ENCODE measurements at regions not wholly inside any gene's neighbourhood (a gene's known extent, or its start where the extent isn't known, plus 50 kb on each side); places are given as distances from the start of the nearest gene placed in this dataset.

GRCh38 chr4:32462944-32463343 lies 1742.8 kb downstream of the PCDH7 start:
- intact Hi-C loops (cut with DNase I) = no loop called here
- no peak for DNase-seq (ENCODE audit: missing footprints)
- no peak for ATAC-seq

GRCh38 chr4:32470087-32470585 lies 1750.0 kb downstream of the PCDH7 start:
- intact Hi-C loops (cut with DNase I) = no loop called here
- ATAC-seq = no peak

GRCh38 chr4:32472918-32473317 lies 1752.7 kb downstream of the PCDH7 start:
- ATAC-seq (no peak), DNase-seq (ENCODE audit: missing footprints) (no peak)
- intact Hi-C loops (cut with DNase I) = no loop called here

More at GRCh38 chr4:32470087-32470585, 1750.0 kb downstream of the PCDH7 start:
- DNase-seq (ENCODE audit: missing footprints) = no peak

GRCh38 chr4:32475710-32476109 lies 1755.5 kb downstream of the PCDH7 start:
- DNase-seq (ENCODE audit: missing footprints) (no peak), ATAC-seq (no peak)
- intact Hi-C loops (cut with DNase I) = no loop called here

- intact Hi-C loops (cut with DNase I) = no loop called here
- DNase-seq (ENCODE audit: missing footprints) = no peak
- no peak for ATAC-seq
These were observed 1757.3 kb downstream of the PCDH7 start for GRCh38 chr4:32477518-32477917.

- ATAC-seq (no peak), DNase-seq (ENCODE audit: missing footprints) (no peak)
- intact Hi-C loops (cut with DNase I) = no loop called here
These were observed 1765.8 kb downstream of the PCDH7 start for GRCh38 chr4:32485956-32486355.

GRCh38 chr4:32488690-32489089 lies 1768.5 kb downstream of the PCDH7 start:
- intact Hi-C loops (cut with DNase I) = no loop called here
- ATAC-seq (no peak), DNase-seq (ENCODE audit: missing footprints) (no peak)

- intact Hi-C loops (cut with DNase I) = no loop called here
- DNase-seq (ENCODE audit: missing footprints) = no peak
- ATAC-seq = peak; percentile 84
These were observed 1779.0 kb downstream of the PCDH7 start for GRCh38 chr4:32499171-32499570.

GRCh38 chr4:32503241-32503640 lies 1783.1 kb downstream of the PCDH7 start:
- intact Hi-C loops (cut with DNase I) = no loop called here
- no peak for DNase-seq (ENCODE audit: missing footprints)
- ATAC-seq = no peak

GRCh38 chr4:32506067-32506466 lies 1785.9 kb downstream of the PCDH7 start:
- ATAC-seq (no peak), DNase-seq (ENCODE audit: missing footprints) (no peak)
- intact Hi-C loops (cut with DNase I) = no loop called here

GRCh38 chr4:32519060-32519459 lies 1798.9 kb downstream of the PCDH7 start:
- intact Hi-C loops (cut with DNase I) = no loop called here
- DNase-seq (ENCODE audit: missing footprints) (no peak), ATAC-seq (peak; percentile 44)

GRCh38 chr4:32525420-32525819 lies 1805.3 kb downstream of the PCDH7 start:
- DNase-seq (ENCODE audit: missing footprints) = no peak
- no peak for ATAC-seq
- intact Hi-C loops (cut with DNase I) = no loop called here

GRCh38 chr4:32544846-32545245 lies 1824.7 kb downstream of the PCDH7 start:
- no peak for ATAC-seq
- intact Hi-C loops (cut with DNase I) = no loop called here

GRCh38 chr4:32551943-32552342 lies 1831.8 kb downstream of the PCDH7 start:
- intact Hi-C loops (cut with DNase I) = no loop called here
- ATAC-seq = no peak
- no peak for DNase-seq (ENCODE audit: missing footprints)

More at GRCh38 chr4:32544846-32545245, 1824.7 kb downstream of the PCDH7 start:
- no peak for DNase-seq (ENCODE audit: missing footprints)

- no peak for DNase-seq (ENCODE audit: missing footprints)
- intact Hi-C loops (cut with DNase I) = no loop called here
- no peak for ATAC-seq
These were observed 1840.1 kb downstream of the PCDH7 start for GRCh38 chr4:32560306-32560705.

GRCh38 chr4:32562010-32562409 lies 1841.8 kb downstream of the PCDH7 start:
- DNase-seq (ENCODE audit: missing footprints) = no peak
- intact Hi-C loops (cut with DNase I) = no loop called here

GRCh38 chr4:32564626-32565025 lies 1844.5 kb downstream of the PCDH7 start:
- DNase-seq (ENCODE audit: missing footprints) = no peak
- ATAC-seq = no peak
- intact Hi-C loops (cut with DNase I) = no loop called here

More at GRCh38 chr4:32562010-32562409, 1841.8 kb downstream of the PCDH7 start:
- ATAC-seq = no peak

GRCh38 chr4:32569861-32570260 lies 1849.7 kb downstream of the PCDH7 start:
- DNase-seq (ENCODE audit: missing footprints) (no peak), ATAC-seq (peak; percentile 37)
- intact Hi-C loops (cut with DNase I) = no loop called here

GRCh38 chr4:32572366-32572765 lies 1852.2 kb downstream of the PCDH7 start:
- ATAC-seq (no peak), DNase-seq (ENCODE audit: missing footprints) (no peak)
- intact Hi-C loops (cut with DNase I) = no loop called here

- DNase-seq (ENCODE audit: missing footprints) (no peak), ATAC-seq (no peak)
- intact Hi-C loops (cut with DNase I) = no loop called here
These were observed 1854.6 kb downstream of the PCDH7 start for GRCh38 chr4:32574803-32575202.

- DNase-seq (ENCODE audit: missing footprints) (no peak), ATAC-seq (no peak)
- intact Hi-C loops (cut with DNase I) = no loop called here
These were observed 1868.9 kb downstream of the PCDH7 start for GRCh38 chr4:32589097-32589496.
